Hematopoietic multipotent progenitor cell treated with erythropoietin and hydrocortisone succinate and interleukin-3 and kit ligand, for 8 days (in vitro differentiated cells): ENCODE measurements at regions not wholly inside any gene's neighbourhood (a gene's known extent, or its start where the extent isn't known, plus 50 kb on each side); places are given as distances from the start of the nearest gene placed in this dataset.

ENCODE experiments used
- DNase-seq: peaks from one replicate; pipeline ENCODE4 v3.0.0-alpha.2; 2015

- DNase-seq = no peak
Measured at GRCh38 chr4:1492651-1493539, 86.7 kb upstream of the NKX1-1 start.

GRCh38 chr4:1492142-1492457 is 85.9 kb upstream of the NKX1-1 start:
- DNase-seq = no peak

- DNase-seq = no peak
Measured at GRCh38 chr4:1491328-1492141, 85.3 kb upstream of the NKX1-1 start.

- no peak for DNase-seq
Measured at GRCh38 chr4:1490654-1491327, 84.5 kb upstream of the NKX1-1 start.

- DNase-seq = no peak
Measured at GRCh38 chr4:1490011-1490653, 83.9 kb upstream of the NKX1-1 start.

- no peak for DNase-seq
Measured at GRCh38 chr4:1489639-1489995, 83.4 kb upstream of the NKX1-1 start.

GRCh38 chr4:1488831-1489638 is 82.8 kb upstream of the NKX1-1 start:
- DNase-seq = no peak

GRCh38 chr4:1488357-1488756 is 82.1 kb upstream of the NKX1-1 start:
- DNase-seq = no peak

GRCh38 chr4:1487761-1488160 is 81.5 kb upstream of the NKX1-1 start:
- DNase-seq = no peak

- no peak for DNase-seq
Measured at GRCh38 chr4:1487106-1487505, 80.9 kb upstream of the NKX1-1 start.

GRCh38 chr4:1485280-1485679 is 79.0 kb upstream of the NKX1-1 start:
- no peak for DNase-seq

GRCh38 chr4:1480720-1481119 is 74.5 kb upstream of the NKX1-1 start:
- DNase-seq = no peak

GRCh38 chr4:1479454-1479853 is 73.2 kb upstream of the NKX1-1 start:
- no peak for DNase-seq

GRCh38 chr4:1478766-1479355 is 72.6 kb upstream of the NKX1-1 start:
- DNase-seq = no peak

GRCh38 chr4:1477045-1477840 is 71.0 kb upstream of the NKX1-1 start:
- DNase-seq = no peak

- DNase-seq = no peak
Measured at GRCh38 chr4:1476140-1476513, 69.9 kb upstream of the NKX1-1 start.

GRCh38 chr4:1475277-1476139 is 69.3 kb upstream of the NKX1-1 start:
- no peak for DNase-seq

- no peak for DNase-seq
Measured at GRCh38 chr4:1474126-1475090, 68.2 kb upstream of the NKX1-1 start.

GRCh38 chr4:1473718-1474117 is 67.5 kb upstream of the NKX1-1 start:
- DNase-seq = no peak
